ENCODE measurements at regions not wholly inside any gene's neighbourhood (a gene's known extent, or its start where the extent isn't known, plus 50 kb on each side); places are given as distances from the start of the nearest gene placed in this dataset.

DNA sequence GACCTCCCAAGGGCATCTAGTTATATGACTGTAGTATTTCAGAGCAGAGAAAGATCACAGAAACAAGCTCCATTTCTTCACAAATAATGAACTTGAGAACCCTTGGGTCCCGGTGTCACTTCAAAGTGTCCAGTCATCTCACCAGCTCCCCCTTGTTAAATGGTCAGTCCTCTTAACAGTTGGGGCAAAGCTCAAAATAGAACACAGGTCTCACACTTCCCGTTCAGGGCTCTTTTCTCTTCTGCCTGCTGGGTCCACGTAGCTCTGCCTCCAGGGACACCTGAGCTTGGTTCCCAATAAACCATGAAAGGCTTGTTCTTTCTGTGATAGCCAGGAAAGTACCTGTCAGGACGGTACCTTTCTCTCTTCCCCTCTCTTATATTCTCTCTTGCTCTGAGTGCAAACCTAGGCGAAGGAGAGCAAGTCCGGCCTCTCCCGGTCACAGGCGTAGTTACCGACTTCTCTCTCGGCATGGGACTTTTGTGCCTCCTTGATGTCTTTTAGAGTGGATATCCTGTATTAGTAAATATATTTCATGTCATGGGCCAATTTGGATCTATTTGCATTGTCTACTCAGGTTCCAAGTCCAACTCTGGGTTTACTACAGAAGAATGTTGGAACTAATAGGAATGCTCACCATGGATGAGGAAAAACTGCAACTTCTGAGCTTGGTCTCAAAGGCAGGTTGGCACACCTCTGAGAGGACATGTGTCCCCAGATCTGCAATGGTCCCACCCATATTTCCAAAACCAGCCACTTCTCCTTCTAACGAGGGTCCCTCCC is 118.8 kb upstream of the PARP11 start:
- no peak for DNase-seq (ENCODE audit: low spot score)

DNA sequence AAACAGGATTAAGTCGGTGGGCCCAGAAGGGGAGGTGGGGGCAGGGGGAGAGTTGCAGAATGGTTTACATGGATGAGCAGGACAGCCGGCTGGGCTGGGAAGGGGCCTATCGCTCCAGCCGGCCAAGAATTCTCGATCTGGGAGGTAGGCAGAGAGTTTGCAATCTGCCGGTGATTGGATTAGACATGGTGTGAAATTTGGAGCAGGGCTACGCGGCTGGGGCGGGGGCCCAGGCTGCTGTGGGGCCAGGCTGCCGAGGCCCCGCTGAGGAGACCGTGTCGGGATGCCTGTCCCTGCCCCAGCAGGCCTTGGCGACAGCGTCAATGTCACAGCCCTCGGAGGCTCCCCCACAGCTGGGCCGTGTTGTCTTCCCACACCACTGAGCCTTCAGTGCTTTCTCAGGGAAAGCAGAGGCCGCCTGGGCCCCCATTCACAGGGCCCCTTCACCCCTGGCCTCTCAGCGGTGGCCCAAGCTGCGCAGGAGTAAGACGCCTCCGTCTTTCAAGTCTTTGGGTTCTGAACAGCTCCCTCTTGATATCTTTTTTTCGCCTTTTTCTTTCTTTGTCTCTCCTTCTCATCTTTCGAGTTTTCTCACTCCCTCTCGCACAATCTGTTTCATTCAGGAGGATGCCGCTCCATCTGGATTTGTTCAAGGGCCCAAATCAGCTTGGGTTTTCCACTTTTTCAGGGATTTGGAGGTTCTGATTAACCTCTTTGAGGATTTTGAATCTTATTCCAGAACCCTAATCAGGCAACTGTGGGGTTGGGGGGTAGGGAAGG is 117.5 kb upstream of the PARP11 start:
- no peak for DNase-seq (ENCODE audit: low spot score)

DNA sequence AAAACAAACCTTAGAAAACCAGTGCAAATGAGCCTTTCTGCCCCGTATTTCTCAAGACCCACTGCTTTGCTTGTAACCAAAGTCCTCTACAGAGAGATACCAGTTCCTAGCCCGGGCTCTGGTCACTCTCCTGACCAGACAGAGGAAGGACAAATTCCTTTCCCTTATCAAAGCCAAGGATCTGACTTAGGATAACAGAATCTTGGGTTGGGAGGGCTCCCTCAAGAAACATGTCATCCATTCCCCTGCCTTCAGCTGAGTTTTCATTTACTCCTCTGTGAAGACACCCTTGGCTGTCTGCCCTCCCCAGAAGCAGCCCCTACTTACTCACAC is 116.0 kb upstream of the PARP11 start:
- DNase-seq (ENCODE audit: low spot score), result no peak

DNA sequence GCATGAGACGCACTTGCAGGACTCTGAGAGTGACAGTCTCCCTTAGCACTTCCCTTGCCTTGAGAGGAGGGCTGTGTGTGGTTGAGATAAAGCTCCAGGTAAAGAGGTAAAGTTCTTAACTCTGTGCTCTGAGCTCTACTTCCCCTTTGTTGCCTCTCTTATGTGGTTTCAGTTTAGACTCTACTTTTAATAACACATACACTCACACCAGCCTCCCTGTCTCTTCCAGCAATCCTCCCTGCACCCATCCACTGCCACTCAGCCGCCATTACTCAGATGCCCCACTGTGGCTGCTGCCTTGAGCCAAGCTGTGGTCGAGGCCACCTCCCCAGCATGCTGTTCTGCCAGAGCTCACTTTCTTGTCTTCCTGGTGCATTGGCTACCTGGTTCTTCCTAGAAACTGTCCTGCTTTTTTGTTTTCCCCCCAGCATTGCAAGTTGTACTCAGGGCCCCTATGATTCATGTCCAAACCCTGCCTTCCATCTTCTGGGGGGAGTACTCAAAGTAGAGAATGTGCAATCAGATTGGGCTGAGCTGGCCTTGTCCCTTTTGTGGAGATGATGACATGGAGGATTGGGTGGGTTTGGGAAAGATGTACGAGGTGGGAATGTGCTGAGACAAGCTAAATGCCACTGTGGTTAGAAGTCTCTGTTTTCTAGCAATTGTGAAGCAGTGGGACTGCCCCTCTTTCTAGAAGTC is 115.5 kb upstream of the PARP11 start:
- no peak for DNase-seq (ENCODE audit: low spot score)

DNA sequence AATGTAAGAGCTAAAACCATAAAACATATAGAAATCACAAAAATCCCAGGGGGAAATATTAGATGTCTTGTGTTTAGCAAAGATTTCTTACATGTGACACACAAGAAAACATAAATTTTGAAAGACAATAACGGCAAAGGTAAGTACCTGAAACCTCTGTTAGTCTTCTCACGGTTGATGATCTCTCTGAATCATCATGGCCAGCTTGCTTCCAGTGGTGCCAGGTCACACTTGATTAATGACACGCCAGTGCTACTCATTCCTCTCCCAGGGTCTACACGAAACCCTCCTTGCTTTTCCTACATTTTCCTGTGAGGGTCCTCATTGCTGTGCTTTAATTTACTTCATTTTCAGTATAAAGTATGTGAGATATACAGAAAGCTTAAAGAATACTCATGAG is 114.4 kb upstream of the PARP11 start:
- no peak for DNase-seq (ENCODE audit: low spot score)

DNA sequence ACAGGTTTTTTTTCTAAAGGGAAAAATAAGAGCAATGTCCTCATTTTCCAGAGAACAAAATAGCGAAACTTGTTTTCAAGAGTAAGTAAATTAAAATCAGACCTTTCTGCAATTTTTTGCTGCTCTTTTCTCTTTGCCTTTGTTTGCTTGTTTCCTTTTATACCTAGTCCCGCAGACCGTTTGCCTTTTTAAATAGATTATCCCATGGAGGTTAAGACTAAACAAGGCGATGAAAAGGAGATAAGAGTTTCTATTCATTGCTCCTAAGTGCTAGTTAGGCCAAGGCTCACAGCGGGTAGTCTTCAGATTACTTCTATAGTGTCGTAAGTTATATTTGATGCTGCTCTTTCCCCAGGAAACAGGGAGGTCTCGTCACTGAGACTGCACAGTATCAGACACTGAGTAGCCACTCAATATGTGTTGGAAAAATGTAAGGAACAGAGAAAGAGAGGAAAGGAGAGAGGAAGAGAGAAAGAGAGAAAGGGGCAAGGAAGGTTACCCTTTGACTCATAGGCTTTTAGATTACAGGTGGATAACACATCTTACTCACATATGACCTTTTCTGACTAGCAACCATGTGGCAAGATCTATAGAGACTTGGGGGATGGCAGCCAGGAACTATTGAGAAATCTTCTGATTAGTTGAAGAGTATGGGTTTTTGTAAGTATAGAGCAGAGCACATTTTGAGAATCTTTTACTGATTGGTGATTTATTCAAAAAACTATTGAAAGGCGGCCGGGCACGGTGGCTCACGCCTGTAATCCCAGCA is 107.5 kb upstream of the PARP11 start:
- DNase-seq (ENCODE audit: low spot score), result no peak

DNA sequence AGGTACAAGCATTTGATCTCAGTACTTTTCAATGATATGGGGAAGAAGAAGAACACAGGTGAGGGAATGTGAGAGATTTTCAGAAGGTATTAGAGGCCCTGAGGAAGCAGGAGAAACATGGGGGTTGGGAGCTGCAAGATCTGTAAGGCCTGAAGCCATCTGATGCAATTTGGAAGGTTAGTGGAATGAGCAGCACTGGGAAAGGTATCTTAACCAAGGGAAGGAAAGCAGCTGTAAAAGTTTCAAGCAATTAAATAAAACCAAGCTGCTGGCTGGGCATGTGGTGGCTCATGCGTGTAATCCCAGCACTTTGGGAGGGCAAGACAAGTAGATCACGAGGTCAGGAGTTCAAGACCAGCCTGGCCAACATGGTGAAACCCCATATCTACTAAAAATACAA is 104.4 kb upstream of the PARP11 start:
- DNase-seq (ENCODE audit: low spot score), result no peak

DNA sequence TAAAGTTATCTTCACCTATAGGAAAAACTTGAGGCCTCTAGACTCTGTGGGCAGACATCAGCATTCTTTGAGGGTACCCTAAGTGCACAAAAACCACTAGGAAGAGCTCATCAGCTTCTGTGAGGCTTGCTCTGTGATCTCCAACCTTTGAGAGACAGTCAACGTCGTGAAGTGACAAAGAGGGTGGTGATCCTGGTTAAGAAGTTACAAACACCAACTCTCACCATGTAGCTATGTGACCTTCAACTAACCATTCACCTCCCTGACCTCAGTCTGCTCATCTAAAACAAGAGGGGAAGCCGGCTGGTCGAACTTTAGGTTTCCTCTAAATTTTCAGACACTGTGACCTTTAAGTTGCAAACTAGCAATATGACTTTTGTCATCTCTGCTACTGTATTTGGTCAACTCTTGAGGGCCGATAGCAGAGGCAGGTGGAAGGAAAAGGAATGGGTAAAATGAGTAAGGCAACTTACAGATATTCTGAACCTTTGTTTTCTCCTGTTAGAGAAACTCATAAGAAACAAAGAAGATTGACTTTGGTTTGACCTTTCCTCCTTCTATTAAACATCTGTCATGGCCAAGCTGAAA is 103.2 kb upstream of the PARP11 start:
- DNase-seq (ENCODE audit: low spot score), result no peak

DNA sequence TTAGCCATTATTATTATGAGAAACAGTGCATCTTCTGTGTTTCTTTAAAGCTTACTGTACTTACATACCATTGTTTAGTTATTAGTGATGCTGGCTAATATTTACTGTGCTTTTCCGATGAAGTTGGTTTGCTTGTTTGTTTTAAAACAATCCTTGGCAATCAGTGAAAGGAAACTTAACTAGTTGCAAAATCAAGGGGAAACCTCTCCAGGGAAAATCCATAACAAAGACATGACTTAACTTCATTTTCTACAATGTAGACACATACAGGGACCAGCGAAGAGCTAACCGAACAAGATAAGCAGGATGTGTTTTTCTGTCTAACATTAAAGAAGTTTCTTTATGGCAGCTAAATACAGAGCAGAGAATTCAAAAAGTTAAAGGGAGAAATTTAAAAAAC is 102.5 kb upstream of the PARP11 start:
- DNase-seq (ENCODE audit: low spot score), result no peak

DNA sequence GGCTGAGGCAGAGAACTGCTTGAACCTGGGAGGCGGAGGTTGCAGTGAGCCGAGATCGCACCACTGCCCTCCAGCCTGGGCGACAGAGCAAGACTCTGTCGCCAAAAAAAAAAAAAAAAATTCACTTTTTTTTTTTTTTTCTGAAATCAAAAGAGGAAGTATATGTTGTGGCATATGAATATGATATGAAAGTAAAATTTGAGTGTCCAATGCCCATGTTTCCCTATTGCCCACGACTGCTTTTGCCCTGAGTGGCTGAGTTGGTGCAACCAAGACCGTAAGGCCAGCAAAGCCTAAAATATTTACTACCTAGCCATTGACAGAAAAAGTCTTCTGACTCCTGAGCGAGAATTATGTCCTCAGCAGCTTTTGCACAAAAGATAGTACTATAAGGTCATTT is 101.7 kb upstream of the PARP11 start:
- no peak for DNase-seq (ENCODE audit: low spot score)

DNA sequence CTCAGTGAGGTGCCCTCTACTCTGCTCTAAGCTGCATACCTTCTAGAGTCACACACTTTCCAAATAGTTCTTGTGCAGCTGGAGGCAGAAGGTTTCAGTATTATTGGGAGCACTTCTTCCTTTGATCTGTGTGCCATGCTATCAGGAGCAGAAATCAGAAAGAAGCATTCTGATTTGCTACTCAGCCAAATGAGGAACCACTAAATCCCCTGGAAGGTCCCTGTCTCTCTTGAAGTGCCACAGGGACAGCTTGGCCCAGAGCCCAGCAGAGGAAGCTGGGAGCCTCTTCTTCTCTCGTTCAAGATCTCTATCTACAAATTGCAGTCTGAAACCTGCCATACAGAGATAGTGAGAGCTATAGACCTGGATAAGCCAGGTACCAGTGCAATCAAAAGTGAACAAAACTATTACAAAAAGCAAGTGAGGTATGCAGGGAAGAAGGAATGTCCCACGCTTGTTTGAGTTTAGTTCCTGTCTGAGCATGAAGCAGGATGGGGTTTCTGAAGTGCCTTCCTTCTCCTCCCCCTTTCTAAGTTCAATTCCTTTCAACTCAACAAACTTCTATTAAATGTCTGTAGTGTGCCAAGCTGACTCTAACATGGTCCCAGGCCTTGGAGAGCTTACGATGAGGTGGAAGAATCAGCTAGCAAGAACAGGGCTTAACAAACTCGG is 100.9 kb upstream of the PARP11 start:
- DNase-seq (ENCODE audit: low spot score), result no peak

DNA sequence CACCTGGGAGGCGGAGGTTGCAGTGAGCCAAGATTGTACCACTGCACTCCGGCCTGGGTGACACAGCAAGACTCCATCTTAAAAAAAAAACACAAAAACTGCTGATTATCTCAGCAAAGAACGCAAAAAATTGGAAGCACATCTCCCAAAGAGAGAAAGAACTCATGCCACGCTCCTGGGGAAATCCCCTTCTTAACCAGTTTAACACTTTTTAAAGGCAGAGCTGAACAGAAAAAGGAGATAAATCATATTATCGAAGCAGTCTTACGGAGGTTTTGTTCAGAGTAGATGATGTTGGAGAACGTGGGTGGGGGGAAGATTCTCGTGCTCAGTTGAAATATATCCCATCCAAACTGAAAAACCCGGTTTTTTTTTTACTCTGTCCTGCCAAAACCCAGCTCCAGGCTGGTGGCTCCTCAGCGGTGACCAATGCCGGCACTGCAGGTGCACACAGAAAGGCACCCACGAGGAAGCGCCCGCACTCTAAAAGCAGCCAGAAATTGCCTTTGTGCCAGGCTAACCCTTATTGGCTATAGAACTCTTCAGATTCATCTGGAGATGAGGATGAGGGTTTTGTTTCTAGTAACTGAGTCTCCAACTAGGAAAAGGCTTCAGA is 100.2 kb upstream of the PARP11 start:
- no peak for DNase-seq (ENCODE audit: low spot score)

DNA sequence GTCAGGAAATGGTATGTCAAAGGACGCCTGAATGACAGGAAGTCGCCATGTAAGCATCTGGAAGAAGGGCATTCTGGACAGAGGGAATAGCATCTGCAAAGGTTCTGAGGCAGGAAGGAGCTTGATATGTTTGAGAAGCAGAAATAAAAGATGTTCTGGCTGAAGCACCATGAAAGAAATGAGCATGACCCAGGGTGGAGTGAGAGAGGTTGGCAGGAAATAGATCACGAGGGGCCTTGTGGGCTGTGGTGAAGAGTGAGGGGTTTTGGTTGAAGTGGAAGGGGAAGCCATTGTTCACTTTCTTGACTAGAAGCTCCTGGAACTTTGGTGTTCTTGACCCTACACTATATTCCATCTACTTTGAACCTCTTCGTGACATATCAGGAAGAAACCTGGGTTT is 99.4 kb upstream of the PARP11 start:
- no peak for DNase-seq (ENCODE audit: low spot score)

DNA sequence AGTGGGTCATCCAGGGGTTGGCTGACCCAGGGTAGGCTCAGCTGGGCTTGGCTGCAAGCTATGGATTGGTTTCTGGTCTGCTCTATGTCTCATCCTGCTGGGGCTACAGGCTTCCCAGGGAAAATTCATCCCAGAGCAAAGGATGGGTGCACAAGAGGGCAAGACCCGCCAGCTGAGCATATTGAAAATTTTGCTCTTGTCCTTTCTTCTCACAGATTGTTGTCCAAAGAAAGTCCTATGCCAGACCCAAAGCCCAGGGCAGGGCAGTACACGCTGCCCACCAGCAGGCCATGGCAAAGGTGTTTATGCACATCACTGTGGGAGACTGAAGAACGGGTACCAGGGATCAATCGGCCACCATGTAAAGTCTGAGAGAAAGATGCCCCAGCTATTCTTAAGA is 95.3 kb upstream of the PARP11 start:
- DNase-seq (ENCODE audit: low spot score), result no peak

DNA sequence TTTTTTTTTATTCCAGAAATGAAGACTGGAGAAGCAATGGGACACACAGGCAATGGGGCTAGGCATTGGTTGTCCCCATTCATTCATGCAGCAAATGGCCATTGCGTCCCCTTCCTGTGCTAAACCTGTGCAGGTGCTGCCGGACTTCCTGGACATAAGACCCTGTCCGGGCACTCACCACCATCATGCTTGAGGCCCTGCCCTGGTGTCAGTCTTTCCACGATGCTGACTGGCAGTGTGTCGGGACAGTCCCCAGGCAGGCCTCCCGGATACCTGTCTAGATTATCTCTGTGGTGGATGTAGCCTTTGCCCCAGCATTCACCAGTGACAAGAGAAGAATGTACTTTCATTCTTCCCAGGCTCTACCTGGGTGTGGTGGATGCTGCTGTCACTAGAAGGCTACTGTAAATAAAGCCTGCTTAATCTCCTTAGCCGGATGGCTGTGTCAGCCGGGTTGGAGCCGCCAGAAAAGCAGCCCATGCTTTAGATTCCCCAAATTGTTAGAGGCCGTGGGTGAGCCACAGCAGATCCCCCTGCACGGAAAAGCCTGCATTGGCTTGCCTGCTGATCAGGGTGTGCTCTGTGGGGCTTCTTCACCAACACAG is 94.5 kb upstream of the PARP11 start:
- no peak for DNase-seq (ENCODE audit: low spot score)

DNA sequence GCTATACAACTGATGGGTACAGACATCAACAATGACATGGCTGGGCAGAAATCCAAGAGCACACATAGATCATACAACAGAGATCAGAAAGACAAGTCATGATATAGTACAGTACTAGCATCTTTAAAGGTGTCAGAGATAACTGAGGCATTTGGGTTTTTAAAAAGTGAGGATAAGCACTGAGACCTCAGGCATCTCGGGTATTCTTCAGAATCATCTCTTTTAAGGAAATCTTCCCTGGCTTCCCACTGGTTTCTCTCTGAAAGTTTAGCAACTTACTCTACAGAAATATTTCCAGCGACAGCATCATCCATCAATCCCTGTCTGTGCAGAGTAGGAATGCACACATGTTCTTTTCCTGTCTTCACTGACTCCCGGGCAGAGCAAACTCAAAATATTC is 93.2 kb upstream of the PARP11 start:
- no peak for DNase-seq (ENCODE audit: low spot score)

DNA sequence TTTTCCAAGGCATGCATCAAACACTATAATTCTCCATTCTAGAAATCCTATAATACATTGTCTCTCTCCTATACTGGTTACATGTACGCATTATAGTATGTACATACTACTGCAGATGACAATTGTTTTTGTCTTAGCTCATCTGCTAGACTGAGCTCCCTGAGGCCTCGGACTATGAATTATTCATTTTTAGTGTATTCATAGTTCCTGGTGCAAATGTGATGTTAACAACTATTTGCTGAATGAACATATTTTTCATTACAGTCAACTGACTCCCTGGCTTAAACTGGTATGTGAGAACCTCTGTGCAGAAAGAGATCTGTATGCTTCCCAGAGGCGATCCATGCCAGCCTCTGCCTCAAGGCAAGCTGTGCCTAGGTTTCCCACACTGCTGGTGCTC is 91.8 kb upstream of the PARP11 start:
- no peak for DNase-seq (ENCODE audit: low spot score)

DNA sequence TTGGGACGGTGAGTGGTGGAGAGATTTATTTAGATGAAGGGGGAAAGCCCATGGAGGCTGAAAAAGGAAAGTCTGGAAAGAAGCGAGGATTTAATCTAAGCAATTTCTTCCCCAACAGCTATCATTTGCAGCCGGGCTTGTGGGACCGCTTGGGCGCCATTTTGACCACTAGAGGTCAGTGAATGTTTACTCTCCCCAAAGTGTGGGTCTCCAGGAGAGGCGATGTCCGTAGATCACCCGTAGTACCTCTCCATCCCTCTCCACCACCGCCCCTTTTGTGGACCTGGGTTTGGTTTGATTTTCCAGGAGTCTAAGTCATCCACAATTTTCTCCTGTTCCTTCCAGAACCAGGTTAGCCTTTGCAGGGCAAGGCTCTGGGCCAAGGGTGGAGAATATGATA is 91.2 kb upstream of the PARP11 start:
- DNase-seq (ENCODE audit: low spot score), result peak; percentile 78

DNA sequence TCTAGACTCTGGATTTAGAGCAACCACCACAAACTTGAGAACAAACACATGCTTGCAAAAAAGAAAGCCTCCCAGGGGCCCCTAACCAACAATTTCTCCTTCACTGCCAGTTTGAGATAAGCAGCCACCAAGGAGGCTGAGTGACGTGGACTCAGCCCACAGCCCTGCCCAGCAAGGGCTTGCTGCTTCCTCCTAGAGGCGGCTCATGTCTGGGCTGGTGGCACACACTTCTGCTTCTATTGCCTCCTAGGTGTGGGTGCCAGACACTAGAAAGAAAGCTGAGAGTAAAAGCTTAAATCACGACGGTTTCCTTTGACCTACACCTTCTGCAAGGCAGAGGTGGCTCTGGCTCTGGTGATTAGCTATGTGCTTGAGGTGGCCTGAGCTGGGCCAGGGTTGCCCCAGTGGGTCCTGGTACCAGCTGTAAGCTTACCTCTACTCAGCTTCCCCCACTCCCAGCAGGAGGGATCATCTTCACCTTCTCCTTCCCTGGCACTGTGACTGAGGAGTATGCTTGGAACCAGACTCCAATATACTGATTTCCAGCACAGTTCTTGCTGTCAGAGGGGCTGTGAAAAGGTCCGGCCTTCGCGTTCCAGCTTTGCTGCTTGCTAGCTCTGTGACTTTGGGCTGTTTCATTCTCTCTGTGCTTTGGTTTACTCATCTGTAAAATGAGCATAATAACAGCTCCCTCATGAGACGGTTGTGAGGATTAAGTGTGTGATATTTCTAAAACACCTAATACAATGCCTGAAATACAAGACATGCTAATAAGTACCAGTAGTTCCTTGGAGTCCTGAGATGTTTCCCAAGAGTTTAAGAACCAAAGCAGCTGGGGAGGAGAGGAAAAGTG is 89.7 kb upstream of the PARP11 start:
- DNase-seq (ENCODE audit: low spot score), result no peak

DNA sequence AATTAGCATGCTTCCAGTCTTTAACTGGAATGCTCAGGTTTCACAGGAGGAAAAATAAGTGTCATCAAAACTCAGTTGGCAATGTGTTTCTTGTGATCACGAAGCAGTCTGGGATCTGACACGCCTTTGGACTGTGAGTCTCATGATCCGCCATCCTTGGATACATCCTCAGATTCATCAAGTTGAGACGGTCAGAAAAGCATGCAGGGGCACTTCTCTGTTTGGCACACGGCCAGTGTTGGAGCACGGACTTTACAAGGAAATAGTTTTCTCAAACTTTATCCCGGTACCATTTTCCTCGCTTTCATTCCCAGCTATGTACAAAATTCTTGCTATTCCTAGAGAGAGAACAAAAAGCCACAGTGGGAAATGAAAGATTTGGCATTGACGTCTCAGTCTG is 88.4 kb upstream of the PARP11 start:
- DNase-seq (ENCODE audit: low spot score), result no peak

Data from iPS-NIHi11 (cell line).